ENCODE measurements at regions not wholly inside any gene's neighbourhood (a gene's known extent, or its start where the extent isn't known, plus 50 kb on each side); places are given as distances from the start of the nearest gene placed in this dataset.

GRCh38 chr1:25038699-25039098 lies 108.6 kb upstream of the RUNX3 start:
- TF ChIP-seq SIN3A (IDR thresholded peaks at IDR 0.05; ENCODE audit: borderline replicate concordance, insufficient read depth, low read depth, low read length) (no peak), CTCF (IDR thresholded peaks at IDR 0.05) (no peak)
- intact Hi-C loops (cut with micrococcal nuclease; ENCODE audit: unreplicated experiment), result loop anchor here (5.0 kb wide), 2 partner anchors 64 to 164 kb away; no protein-coding TSS in a partner anchor
- Histone ChIP-seq H3K27ac (ENCODE audit: low read length) (no peak overlapping the region), H3K4me3 (ENCODE audit: low read depth in 2 of 2, low read length in 2 of 2) (no peak overlapping the region), H3K27me3 (ENCODE audit: control insufficient read depth, insufficient read depth, low read length) (no peaks in the 10 kb centered on the region; the same call in 1 of the 2 replicates), H3K4me1 (ENCODE audit: control insufficient read depth, insufficient read depth, low read length) (no peaks in the 10 kb centered on the region), H3K36me3 (ENCODE audit: control insufficient read depth, insufficient read depth, low read length) (no peaks in the 10 kb centered on the region), H3K9me3 (ENCODE audit: control insufficient read depth, insufficient read depth, low read depth, low read length) (no peaks in the 10 kb centered on the region)
- ChIA-PET CTCF (no interaction called here), POLR2A (no interaction called here)
- ATAC-seq (no peak), DNase-seq (ENCODE audit: low read depth, low spot score) (no peak)
- in situ Hi-C loops (cut with HindIII; ENCODE audit: low pct_unique_long_range_greater_than_20kb, low sequenced_read_pairs), result no loop called here
- no TSS peak for BruUV-seq (replicated peaks)

- TF ChIP-seq POLR2AphosphoS5 (IDR thresholded peaks at IDR 0.05; ENCODE audit: low read depth, low read length), result no peak
- peak; percentile 83 for TF ChIP-seq CTCF (IDR thresholded peaks at IDR 0.05)
- intact Hi-C loops (cut with micrococcal nuclease; ENCODE audit: unreplicated experiment), result loop anchor here (5.0 kb wide), 2 partner anchors 65 to 165 kb away; no protein-coding TSS in a partner anchor
- in situ Hi-C loops (cut with HindIII; ENCODE audit: low pct_unique_long_range_greater_than_20kb, low sequenced_read_pairs), result no loop called here
- no TSS peak for BruUV-seq (replicated peaks)
- ChIA-PET POLR2A (interaction anchor here (0.6 kb wide), 1 partner anchor 55 kb away, joined by 6 read pairs; no protein-coding TSS in a partner anchor), CTCF (interaction anchor here (0.5 to 2.0 kb wide), 6 partner anchors 28 to 774 kb away, joined by 3 to 7 read pairs (median 6); no protein-coding TSS in a partner anchor)
- Histone ChIP-seq H3K4me3 (ENCODE audit: low read depth in 2 of 2, low read length in 2 of 2) (no peak overlapping the region), H3K27me3 (ENCODE audit: control insufficient read depth, insufficient read depth, low read length) (no peaks in the 10 kb centered on the region), H3K36me3 (ENCODE audit: control insufficient read depth, insufficient read depth, low read length) (no peaks in the 10 kb centered on the region), H3K27ac (ENCODE audit: low read length) (no peak overlapping the region), H3K4me1 (ENCODE audit: control insufficient read depth, insufficient read depth, low read length) (no peaks in the 10 kb centered on the region), H3K9me3 (ENCODE audit: control insufficient read depth, insufficient read depth, low read depth, low read length) (no peaks in the 10 kb centered on the region)
- DNase-seq (ENCODE audit: low read depth, low spot score) (peak; percentile 13), ATAC-seq (peak; percentile 61)
These were observed 107.3 kb upstream of the RUNX3 start for GRCh38 chr1:25037174-25038074.

GRCh38 chr1:25036117-25036546 lies 106.1 kb upstream of the RUNX3 start:
- in situ Hi-C loops (cut with HindIII; ENCODE audit: low pct_unique_long_range_greater_than_20kb, low sequenced_read_pairs) (no loop called here), intact Hi-C loops (cut with micrococcal nuclease; ENCODE audit: unreplicated experiment) (loop anchor here (1.0 to 5.0 kb wide), 3 partner anchors 13 to 166 kb away; no protein-coding TSS in a partner anchor)
- no peak for DNase-seq (ENCODE audit: low read depth, low spot score)
- ChIA-PET POLR2A (no interaction called here), CTCF (interaction anchor here (1.0 to 2.0 kb wide), 3 partner anchors 29 to 187 kb away, joined by 3 to 9 read pairs (median 7); no protein-coding TSS in a partner anchor)
- no TSS peak for BruUV-seq (replicated peaks)
- TF ChIP-seq TCF7L2 (IDR thresholded peaks at IDR 0.05; ENCODE audit: low read depth, low read length) (no peak), POLR2AphosphoS5 (IDR thresholded peaks at IDR 0.05; ENCODE audit: low read depth, low read length) (no peak), REST (IDR thresholded peaks at IDR 0.05; ENCODE audit: insufficient read depth in 1 of 2, low read depth in 2 of 2, low read length in 1 of 2) (no peak)
- Histone ChIP-seq H3K9me3 (ENCODE audit: control insufficient read depth, insufficient read depth, low read depth, low read length) (no peaks in the 10 kb centered on the region), H3K27me3 (ENCODE audit: control insufficient read depth, insufficient read depth, low read length) (no peaks in the 10 kb centered on the region), H3K4me1 (ENCODE audit: control insufficient read depth, insufficient read depth, low read length) (no peaks in the 10 kb centered on the region), H3K4me3 (ENCODE audit: low read depth in 2 of 2, low read length in 2 of 2) (no peak overlapping the region), H3K27ac (ENCODE audit: low read length) (no peak overlapping the region), H3K36me3 (ENCODE audit: control insufficient read depth, insufficient read depth, low read length) (no peaks in the 10 kb centered on the region)
- ATAC-seq, result no peak
